ENCODE measurements at regions not wholly inside any gene's neighbourhood (a gene's known extent, or its start where the extent isn't known, plus 50 kb on each side); places are given as distances from the start of the nearest gene placed in this dataset.

DNA sequence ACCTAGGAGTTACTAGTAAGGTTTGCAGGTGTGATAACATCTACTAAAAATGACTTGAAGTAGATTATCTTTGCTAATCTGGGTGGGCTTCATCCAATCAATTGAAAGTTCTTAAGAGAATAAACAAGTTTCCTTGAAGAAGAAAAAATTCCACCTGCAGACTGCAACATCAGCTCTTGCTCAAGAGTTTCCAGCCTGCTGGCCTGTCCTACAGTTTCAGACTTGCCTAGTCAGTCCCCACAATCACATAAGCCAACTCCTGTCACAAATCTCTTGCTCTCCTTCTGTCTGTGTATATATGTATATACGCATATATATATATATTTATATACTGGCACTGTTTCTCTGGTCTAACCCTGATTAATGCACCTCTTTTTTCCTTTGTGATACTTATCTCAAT is 67.3 kb upstream of the ITM2B start:
- TF ChIP-seq, protein P1, sequence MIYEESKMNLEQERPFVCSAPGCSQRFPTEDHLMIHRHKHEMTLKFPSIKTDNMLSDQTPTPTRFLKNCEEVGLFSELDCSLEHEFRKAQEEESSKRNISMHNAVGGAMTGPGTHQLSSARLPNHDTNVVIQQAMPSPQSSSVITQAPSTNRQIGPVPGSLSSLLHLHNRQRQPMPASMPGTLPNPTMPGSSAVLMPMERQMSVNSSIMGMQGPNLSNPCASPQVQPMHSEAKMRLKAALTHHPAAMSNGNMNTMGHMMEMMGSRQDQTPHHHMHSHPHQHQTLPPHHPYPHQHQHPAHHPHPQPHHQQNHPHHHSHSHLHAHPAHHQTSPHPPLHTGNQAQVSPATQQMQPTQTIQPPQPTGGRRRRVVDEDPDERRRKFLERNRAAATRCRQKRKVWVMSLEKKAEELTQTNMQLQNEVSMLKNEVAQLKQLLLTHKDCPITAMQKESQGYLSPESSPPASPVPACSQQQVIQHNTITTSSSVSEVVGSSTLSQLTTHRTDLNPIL (CRISPR knock-in tag; IDR thresholded peaks at IDR 0.05; ENCODE audit: low read depth) = no peak
- TF ChIP-seq RARB (CRISPR knock-in tag; IDR thresholded peaks at IDR 0.05) = no peak
- TF ChIP-seq, protein P2, sequence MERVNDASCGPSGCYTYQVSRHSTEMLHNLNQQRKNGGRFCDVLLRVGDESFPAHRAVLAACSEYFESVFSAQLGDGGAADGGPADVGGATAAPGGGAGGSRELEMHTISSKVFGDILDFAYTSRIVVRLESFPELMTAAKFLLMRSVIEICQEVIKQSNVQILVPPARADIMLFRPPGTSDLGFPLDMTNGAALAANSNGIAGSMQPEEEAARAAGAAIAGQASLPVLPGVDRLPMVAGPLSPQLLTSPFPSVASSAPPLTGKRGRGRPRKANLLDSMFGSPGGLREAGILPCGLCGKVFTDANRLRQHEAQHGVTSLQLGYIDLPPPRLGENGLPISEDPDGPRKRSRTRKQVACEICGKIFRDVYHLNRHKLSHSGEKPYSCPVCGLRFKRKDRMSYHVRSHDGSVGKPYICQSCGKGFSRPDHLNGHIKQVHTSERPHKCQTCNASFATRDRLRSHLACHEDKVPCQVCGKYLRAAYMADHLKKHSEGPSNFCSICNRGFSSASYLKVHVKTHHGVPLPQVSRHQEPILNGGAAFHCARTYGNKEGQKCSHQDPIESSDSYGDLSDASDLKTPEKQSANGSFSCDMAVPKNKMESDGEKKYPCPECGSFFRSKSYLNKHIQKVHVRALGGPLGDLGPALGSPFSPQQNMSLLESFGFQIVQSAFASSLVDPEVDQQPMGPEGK (CRISPR knock-in tag; IDR thresholded peaks at IDR 0.05; ENCODE audit: borderline replicate concordance) = no peak
- TF ChIP-seq, protein P3, sequence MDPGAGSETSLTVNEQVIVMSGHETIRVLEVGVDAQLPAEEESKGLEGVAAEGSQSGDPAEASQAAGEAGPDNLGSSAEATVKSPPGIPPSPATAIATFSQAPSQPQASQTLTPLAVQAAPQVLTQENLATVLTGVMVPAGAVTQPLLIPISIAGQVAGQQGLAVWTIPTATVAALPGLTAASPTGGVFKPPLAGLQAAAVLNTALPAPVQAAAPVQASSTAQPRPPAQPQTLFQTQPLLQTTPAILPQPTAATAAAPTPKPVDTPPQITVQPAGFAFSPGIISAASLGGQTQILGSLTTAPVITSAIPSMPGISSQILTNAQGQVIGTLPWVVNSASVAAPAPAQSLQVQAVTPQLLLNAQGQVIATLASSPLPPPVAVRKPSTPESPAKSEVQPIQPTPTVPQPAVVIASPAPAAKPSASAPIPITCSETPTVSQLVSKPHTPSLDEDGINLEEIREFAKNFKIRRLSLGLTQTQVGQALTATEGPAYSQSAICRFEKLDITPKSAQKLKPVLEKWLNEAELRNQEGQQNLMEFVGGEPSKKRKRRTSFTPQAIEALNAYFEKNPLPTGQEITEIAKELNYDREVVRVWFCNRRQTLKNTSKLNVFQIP (CRISPR knock-in tag; IDR thresholded peaks at IDR 0.05; ENCODE audit: borderline replicate concordance, low read depth) = no peak
- TF ChIP-seq, protein P4, sequence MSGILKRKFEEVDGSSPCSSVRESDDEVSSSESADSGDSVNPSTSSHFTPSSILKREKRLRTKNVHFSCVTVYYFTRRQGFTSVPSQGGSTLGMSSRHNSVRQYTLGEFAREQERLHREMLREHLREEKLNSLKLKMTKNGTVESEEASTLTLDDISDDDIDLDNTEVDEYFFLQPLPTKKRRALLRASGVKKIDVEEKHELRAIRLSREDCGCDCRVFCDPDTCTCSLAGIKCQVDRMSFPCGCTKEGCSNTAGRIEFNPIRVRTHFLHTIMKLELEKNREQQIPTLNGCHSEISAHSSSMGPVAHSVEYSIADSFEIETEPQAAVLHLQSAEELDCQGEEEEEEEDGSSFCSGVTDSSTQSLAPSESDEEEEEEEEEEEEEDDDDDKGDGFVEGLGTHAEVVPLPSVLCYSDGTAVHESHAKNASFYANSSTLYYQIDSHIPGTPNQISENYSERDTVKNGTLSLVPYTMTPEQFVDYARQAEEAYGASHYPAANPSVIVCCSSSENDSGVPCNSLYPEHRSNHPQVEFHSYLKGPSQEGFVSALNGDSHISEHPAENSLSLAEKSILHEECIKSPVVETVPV (CRISPR knock-in tag; IDR thresholded peaks at IDR 0.05) = no peak
- TF ChIP-seq GLIS3 (CRISPR knock-in tag; IDR thresholded peaks at IDR 0.05) = no peak
- no peak for TF ChIP-seq ZFP3 (CRISPR knock-in tag; IDR thresholded peaks at IDR 0.05)
- TF ChIP-seq TOX (CRISPR knock-in tag; IDR thresholded peaks at IDR 0.05; ENCODE audit: borderline replicate concordance) = no peak
- TF ChIP-seq ESRRG (CRISPR knock-in tag; IDR thresholded peaks at IDR 0.05) = no peak
- TF ChIP-seq ZFP30 (CRISPR knock-in tag; IDR thresholded peaks at IDR 0.05) = no peak

Data from SK-N-SH treated with all-trans-retinoic acid at 6 μM for 48 hours (cell line).